H9 (cell line): ENCODE measurements at regions not wholly inside any gene's neighbourhood (a gene's known extent, or its start where the extent isn't known, plus 50 kb on each side); places are given as distances from the start of the nearest gene placed in this dataset.

Source experiments
- DNase-seq: peaks from one replicate; pipeline ENCODE4 v3.0.0-alpha.2; 2017
- H2AFZ ChIP-seq: one replicate; pipeline ENCODE4 v1.6.1; 2013; ENCODE audit warnings: mild to moderate bottlenecking, low read length, control low read depth, moderate library complexity
- H2AK5ac ChIP-seq: 2 replicates; pipeline ENCODE4 v1.6.1; 2013; ENCODE audit warnings: low read length, control low read depth, mixed read lengths; ENCODE audit not compliant: insufficient read length
- H2BK120ac ChIP-seq: one replicate; pipeline ENCODE4 v1.6.1; 2013; ENCODE audit warnings: low read depth, mild to moderate bottlenecking, low read length, control low read depth, inconsistent platforms; ENCODE audit not compliant: poor library complexity, severe bottlenecking
- H2BK12ac ChIP-seq: 2 replicates; pipeline ENCODE4 v1.6.1; 2013; ENCODE audit warnings: low read length, control low read depth, mixed read lengths, low read depth; ENCODE audit not compliant: insufficient read length
- H2BK15ac ChIP-seq: 2 replicates; pipeline ENCODE4 v1.6.1; 2013; ENCODE audit warnings: low read depth, low read length, control low read depth
- H2BK20ac ChIP-seq: one replicate; pipeline ENCODE4 v1.6.1; 2013; ENCODE audit warnings: low read depth, mild to moderate bottlenecking, low read length, control low read depth, inconsistent platforms; ENCODE audit not compliant: poor library complexity, severe bottlenecking
- H2BK5ac ChIP-seq: 2 replicates; pipeline ENCODE4 v1.6.1; 2013; ENCODE audit warnings: low read length, control low read depth, mixed read lengths; ENCODE audit not compliant: insufficient read length
- H3K14ac ChIP-seq: 2 replicates; pipeline ENCODE4 v1.6.1; 2013; ENCODE audit warnings: low read length, control low read depth; ENCODE audit not compliant: insufficient read depth
- H3K18ac ChIP-seq: 2 replicates; pipeline ENCODE4 v1.6.1; 2013; ENCODE audit warnings: low read depth, mild to moderate bottlenecking, mixed read lengths, low read length, control low read depth; ENCODE audit not compliant: insufficient read length
- H3K23ac ChIP-seq: 2 replicates; pipeline ENCODE4 v1.6.1; 2013; ENCODE audit warnings: low read length, control low read depth, mixed read lengths, low read depth; ENCODE audit not compliant: insufficient read length
- H3K23me2 ChIP-seq: 2 replicates; pipeline ENCODE4 v1.6.1; 2013; ENCODE audit warnings: low read depth, mild to moderate bottlenecking, mixed read lengths, low read length, control low read depth; ENCODE audit not compliant: insufficient read length, poor library complexity, severe bottlenecking
- H3K27ac ChIP-seq: 2 replicates; pipeline ENCODE4 v1.5.1; 2013; ENCODE audit warnings: low read length, control low read depth, mixed read lengths, low read depth; ENCODE audit not compliant: insufficient read length
- H3K27me3 ChIP-seq: 2 replicates; pipeline ENCODE4 v1.6.1; 2013; ENCODE audit warnings: low read length, control low read depth, inconsistent platforms; ENCODE audit not compliant: insufficient read depth
- H3K4ac ChIP-seq: 2 replicates; pipeline ENCODE4 v1.6.1; 2013; ENCODE audit warnings: low read depth, mild to moderate bottlenecking, control low read depth, inconsistent platforms, low read length, moderate library complexity
- H3K4me1 ChIP-seq: 2 replicates; pipeline ENCODE4 v1.6.1; 2013; ENCODE audit warnings: low read length, control low read depth, inconsistent platforms; ENCODE audit not compliant: insufficient read depth
- H3K4me2 ChIP-seq: 2 replicates; pipeline ENCODE4 v1.6.1; 2013; ENCODE audit warnings: low read length, control low read depth, mixed read lengths; ENCODE audit not compliant: insufficient read length, insufficient read depth
- H3K56ac ChIP-seq: 2 replicates; pipeline ENCODE4 v1.6.1; 2013; ENCODE audit warnings: low read depth, mild to moderate bottlenecking, mixed read lengths, low read length, control low read depth; ENCODE audit not compliant: insufficient read length
- H3K79me1 ChIP-seq: 2 replicates; pipeline ENCODE4 v1.6.1; 2013; ENCODE audit warnings: low read depth, mild to moderate bottlenecking, moderate library complexity, low read length, control low read depth, inconsistent platforms; ENCODE audit not compliant: insufficient read depth, poor library complexity, severe bottlenecking
- H3K79me2 ChIP-seq: 2 replicates; pipeline ENCODE4 v1.6.1; 2013; ENCODE audit warnings: low read length, control low read depth, inconsistent platforms; ENCODE audit not compliant: insufficient read depth
- H3K9ac ChIP-seq: 2 replicates; pipeline ENCODE4 v1.6.1; 2013; ENCODE audit warnings: low read length, control low read depth, mixed read lengths; ENCODE audit not compliant: insufficient read length; ENCODE audit errors: extremely low read depth
- H3K9me3 ChIP-seq: one replicate; pipeline ENCODE4 v1.6.1; 2013; ENCODE audit warnings: low read depth, low read length, inconsistent platforms; ENCODE audit not compliant: control insufficient read depth
- H3T11ph ChIP-seq: one replicate; pipeline ENCODE4 v1.6.1; 2013; ENCODE audit warnings: mild to moderate bottlenecking, low read length, control low read depth, inconsistent platforms
- H4K20me1 ChIP-seq: one replicate; pipeline ENCODE4 v1.6.1; 2013; ENCODE audit not compliant: control insufficient read depth, insufficient read length, insufficient read depth
- H4K5ac ChIP-seq: 2 replicates; pipeline ENCODE4 v1.6.1; 2013; ENCODE audit warnings: low read depth, mild to moderate bottlenecking, mixed read lengths, low read length, control low read depth; ENCODE audit not compliant: insufficient read length
- H4K8ac ChIP-seq: replicated peaks from 2 replicates; pipeline ENCODE4 v1.6.1; 2013; ENCODE audit warnings: low read length, control low read depth, mixed read lengths, low read depth; ENCODE audit not compliant: insufficient read length
- H4K91ac ChIP-seq: 2 replicates; pipeline ENCODE4 v1.6.1; 2013; ENCODE audit warnings: low read depth, mild to moderate bottlenecking, moderate library complexity, mixed read lengths, low read length, control low read depth; ENCODE audit not compliant: insufficient read length
- H3K27ac Mint-ChIP-seq, 3 experiments: 2 replicates in 2 of 3; 3 replicates in 1 of 3; pipeline ENCODE4 v1.8.0; 2020 to 2021; ENCODE audit warnings: mixed read lengths in 3 of 3, mild to moderate bottlenecking in 1 of 3, moderate library complexity in 1 of 3
- H3K27me3 Mint-ChIP-seq: 2 replicates; pipeline ENCODE4 v1.8.0; 2021; ENCODE audit warnings: low read depth, mild to moderate bottlenecking, moderate library complexity, mixed read lengths
- H3K36me3 Mint-ChIP-seq, 3 experiments: 2 replicates in 2 of 3; 3 replicates in 1 of 3; pipeline ENCODE4 v1.8.0; 2020 to 2021; ENCODE audit warnings: low read depth in 3 of 3, mixed read lengths in 3 of 3; ENCODE audit not compliant: insufficient read depth in 1 of 3
- H3K4me1 Mint-ChIP-seq, 2 experiments: 2 replicates each; pipeline ENCODE4 v1.8.0; 2020; ENCODE audit warnings: mixed read lengths in 2 of 2
- H3K4me3 Mint-ChIP-seq, 2 experiments: 2 replicates in 1 of 2; 3 replicates in 1 of 2; pipeline ENCODE4 v1.8.0; 2020 to 2021; ENCODE audit warnings: mild to moderate bottlenecking in 2 of 2, mixed read lengths in 2 of 2, moderate library complexity in 1 of 2
- H3K9me3 Mint-ChIP-seq, 2 experiments: 2 replicates in 1 of 2; 3 replicates in 1 of 2; pipeline ENCODE4 v1.8.0; 2020; ENCODE audit warnings: mild to moderate bottlenecking in 2 of 2, mixed read lengths in 2 of 2, moderate library complexity in 1 of 2
- TF ChIP-seq, protein P1 (sequence below): fragments of 200-600 bp; sonication (generic); conservative IDR thresholded peaks from 3 replicates; pipeline ENCODE4 v1.8.0; 2021; ENCODE audit warnings: antibody characterized with exemption, mild to moderate bottlenecking

- no peaks in the 10 kb centered on the region for H3K4me1 Mint-ChIP-seq
- Histone ChIP-seq H3K9ac (no peak overlapping the region), H3K23me2 (no peaks in the 10 kb centered on the region), H4K5ac (no peak overlapping the region), H4K20me1 (no peaks in the 10 kb centered on the region), H3K9me3 (no peaks in the 10 kb centered on the region), H4K91ac (no peak overlapping the region), H3T11ph (no peak overlapping the region), H2BK12ac (no peak overlapping the region), H4K8ac (no peak overlapping the region), H3K79me1 (no peaks in the 10 kb centered on the region), H3K4me2 (no peak overlapping the region), H3K14ac (no peak overlapping the region), H3K4me1 (no peaks in the 10 kb centered on the region), H3K27me3 (no peaks in the 10 kb centered on the region), H2BK15ac (no peak overlapping the region), H2BK5ac (no peak overlapping the region), H3K79me2 (no peaks in the 10 kb centered on the region), H3K56ac (no peak overlapping the region), H2BK20ac (no peak overlapping the region), H2BK120ac (no peak overlapping the region), H3K23ac (no peak overlapping the region), H2AK5ac (no peak overlapping the region), H2AFZ (no peak overlapping the region), H3K4ac (no peak overlapping the region), H3K18ac (no peak overlapping the region), H3K27ac (no peak overlapping the region)
- no peaks in the 10 kb centered on the region for H3K9me3 Mint-ChIP-seq
- no peaks in the 10 kb centered on the region for H3K36me3 Mint-ChIP-seq
- H3K27ac Mint-ChIP-seq: no peak overlapping the region
- no peaks in the 10 kb centered on the region; the same call in 1 of the 2 replicates for H3K27me3 Mint-ChIP-seq
- H3K4me3 Mint-ChIP-seq: no peak overlapping the region
- TF ChIP-seq, protein P1, sequence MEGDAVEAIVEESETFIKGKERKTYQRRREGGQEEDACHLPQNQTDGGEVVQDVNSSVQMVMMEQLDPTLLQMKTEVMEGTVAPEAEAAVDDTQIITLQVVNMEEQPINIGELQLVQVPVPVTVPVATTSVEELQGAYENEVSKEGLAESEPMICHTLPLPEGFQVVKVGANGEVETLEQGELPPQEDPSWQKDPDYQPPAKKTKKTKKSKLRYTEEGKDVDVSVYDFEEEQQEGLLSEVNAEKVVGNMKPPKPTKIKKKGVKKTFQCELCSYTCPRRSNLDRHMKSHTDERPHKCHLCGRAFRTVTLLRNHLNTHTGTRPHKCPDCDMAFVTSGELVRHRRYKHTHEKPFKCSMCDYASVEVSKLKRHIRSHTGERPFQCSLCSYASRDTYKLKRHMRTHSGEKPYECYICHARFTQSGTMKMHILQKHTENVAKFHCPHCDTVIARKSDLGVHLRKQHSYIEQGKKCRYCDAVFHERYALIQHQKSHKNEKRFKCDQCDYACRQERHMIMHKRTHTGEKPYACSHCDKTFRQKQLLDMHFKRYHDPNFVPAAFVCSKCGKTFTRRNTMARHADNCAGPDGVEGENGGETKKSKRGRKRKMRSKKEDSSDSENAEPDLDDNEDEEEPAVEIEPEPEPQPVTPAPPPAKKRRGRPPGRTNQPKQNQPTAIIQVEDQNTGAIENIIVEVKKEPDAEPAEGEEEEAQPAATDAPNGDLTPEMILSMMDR: no peak
- no peak for DNase-seq
These were observed 79.8 kb upstream of the NMNAT3 start for GRCh38 chr3:139757448-139758030.
